ENCODE measurements at regions not wholly inside any gene's neighbourhood (a gene's known extent, or its start where the extent isn't known, plus 50 kb on each side); places are given as distances from the start of the nearest gene placed in this dataset.

DNA sequence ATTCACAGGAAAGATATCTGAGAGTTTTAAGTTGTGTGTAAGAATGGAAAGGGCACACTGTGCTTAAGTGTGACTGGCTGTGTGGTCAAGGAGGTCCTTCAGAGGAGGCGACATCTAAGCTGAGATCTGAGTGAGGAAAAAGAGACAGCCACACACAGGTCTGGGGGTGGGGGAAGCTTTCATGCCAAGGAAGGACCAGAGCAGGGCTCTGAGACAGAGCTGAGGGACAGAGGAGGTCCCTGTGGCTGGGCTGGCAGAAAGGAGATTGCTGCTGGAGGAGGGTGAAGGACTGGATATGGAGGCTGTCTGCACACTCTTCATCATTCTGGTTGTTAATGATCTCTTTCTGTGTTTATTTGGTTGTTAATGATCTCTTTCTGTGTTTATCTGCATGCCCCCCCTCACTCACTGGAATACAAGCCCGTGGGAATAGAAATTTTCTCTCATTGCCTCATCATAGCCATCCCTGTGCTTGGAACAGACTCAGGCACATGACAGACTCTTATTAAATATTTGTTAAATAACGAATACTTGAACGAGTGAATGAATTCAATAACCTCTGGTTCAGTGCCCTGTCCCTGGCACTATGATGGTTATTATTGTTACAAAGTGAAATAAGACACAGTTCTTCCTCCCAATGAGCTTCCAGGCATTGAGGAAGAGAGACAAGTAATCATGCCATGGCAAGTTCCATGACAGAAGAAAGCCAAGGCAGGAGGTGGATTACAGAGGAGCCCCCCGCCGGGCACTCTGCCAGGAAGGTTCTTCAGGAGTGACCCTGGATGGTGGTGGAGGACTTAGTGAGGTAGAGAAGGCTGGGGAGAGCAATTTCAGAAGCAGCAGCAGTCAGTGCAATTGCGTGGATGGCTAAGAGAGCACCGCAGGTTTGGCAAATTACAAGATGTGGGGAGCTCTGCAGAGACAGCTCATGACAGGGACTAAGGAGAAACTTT, 399.4 kb upstream of the HS6ST1 start:
- Histone ChIP-seq H3K4me3 (ENCODE audit: low read depth, low read length) (no peak overlapping the region), H3K9me3 (no peaks in the 10 kb centered on the region), H3K4me1 (no peaks in the 10 kb centered on the region), H3K36me3 (ENCODE audit: control insufficient read depth, insufficient read depth, low read length) (no peaks in the 10 kb centered on the region), H3K27me3 (replicated peaks; ENCODE audit: control insufficient read depth, insufficient read depth, low read length) (peaks cover 1% of the 10 kb centered on the region)
- POLR2A ChIA-PET: no interaction called here
- intact Hi-C loops (cut with micrococcal nuclease; ENCODE audit: unreplicated experiment): no loop called here
- Mint-ChIP-seq H3K27me3 (ENCODE audit: insufficient read depth, unreplicated experiment) (peaks cover 28% of the 10 kb centered on the region), H3K4me3 (ENCODE audit: unreplicated experiment) (no peak overlapping the region), H3K27ac (ENCODE audit: unreplicated experiment) (no peak overlapping the region), H3K9me3 (ENCODE audit: unreplicated experiment) (no peaks in the 10 kb centered on the region), H3K36me3 (ENCODE audit: insufficient read depth, unreplicated experiment) (no peaks in the 10 kb centered on the region), H3K4me1 (ENCODE audit: low read depth, unreplicated experiment) (no peaks in the 10 kb centered on the region)
- CTCF ChIA-PET: no interaction called here
- DNase-seq: no peak
- no TSS peak for BruUV-seq (replicated peaks)
- TF ChIP-seq, protein P1, sequence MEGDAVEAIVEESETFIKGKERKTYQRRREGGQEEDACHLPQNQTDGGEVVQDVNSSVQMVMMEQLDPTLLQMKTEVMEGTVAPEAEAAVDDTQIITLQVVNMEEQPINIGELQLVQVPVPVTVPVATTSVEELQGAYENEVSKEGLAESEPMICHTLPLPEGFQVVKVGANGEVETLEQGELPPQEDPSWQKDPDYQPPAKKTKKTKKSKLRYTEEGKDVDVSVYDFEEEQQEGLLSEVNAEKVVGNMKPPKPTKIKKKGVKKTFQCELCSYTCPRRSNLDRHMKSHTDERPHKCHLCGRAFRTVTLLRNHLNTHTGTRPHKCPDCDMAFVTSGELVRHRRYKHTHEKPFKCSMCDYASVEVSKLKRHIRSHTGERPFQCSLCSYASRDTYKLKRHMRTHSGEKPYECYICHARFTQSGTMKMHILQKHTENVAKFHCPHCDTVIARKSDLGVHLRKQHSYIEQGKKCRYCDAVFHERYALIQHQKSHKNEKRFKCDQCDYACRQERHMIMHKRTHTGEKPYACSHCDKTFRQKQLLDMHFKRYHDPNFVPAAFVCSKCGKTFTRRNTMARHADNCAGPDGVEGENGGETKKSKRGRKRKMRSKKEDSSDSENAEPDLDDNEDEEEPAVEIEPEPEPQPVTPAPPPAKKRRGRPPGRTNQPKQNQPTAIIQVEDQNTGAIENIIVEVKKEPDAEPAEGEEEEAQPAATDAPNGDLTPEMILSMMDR (IDR thresholded peaks at IDR 0.05; ENCODE audit: insufficient read depth in 1 of 2, low read depth in 1 of 2, low read length in 1 of 2, severe bottlenecking in 1 of 2, unreplicated experiment in 1 of 2): no peak

DNA sequence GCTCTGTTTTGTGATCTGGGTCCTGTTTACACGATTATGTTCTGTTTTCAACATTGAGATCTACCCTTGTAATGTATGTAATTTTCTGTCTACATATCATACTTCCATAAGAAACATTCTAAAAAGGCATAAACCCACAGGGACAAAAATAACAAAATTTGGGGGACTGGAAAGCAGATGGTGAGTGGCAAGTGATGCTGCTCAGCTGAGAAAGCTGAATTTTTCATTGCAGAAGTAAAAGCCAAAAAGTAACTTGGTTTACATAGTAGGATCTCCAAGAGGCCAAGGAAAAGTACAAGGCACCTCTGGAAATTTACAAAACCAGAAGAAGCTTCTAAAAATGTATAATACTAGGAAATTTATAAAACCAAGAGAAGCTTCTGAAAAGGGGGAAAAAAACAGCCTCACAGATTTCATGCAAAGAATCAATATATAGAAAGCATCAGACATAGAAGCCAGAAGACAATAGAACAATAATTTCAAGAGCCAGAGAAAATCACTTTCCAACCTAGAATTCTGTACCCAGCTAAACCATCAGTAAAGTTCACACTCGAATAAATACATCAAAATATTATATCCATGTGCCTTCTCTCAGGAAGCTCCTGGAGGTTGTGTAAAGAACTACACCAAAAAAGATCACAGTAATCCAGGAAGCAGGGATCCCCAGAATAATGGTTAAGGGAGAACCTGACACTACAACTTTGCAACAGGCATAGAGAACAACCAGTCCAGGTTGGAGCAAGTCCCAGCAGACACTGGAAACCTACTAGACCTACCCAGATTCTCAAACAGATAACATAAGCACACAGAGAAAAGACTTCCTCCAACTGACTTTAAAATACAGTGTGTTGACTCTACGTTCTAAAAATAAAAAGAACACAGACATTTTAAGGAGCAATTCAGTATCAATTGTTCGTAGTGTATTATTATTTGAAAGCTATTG, 401.7 kb upstream of the HS6ST1 start:
- TF ChIP-seq, protein P1 (IDR thresholded peaks at IDR 0.05; ENCODE audit: insufficient read depth in 1 of 2, low read depth in 1 of 2, low read length in 1 of 2, severe bottlenecking in 1 of 2, unreplicated experiment in 1 of 2): peak in 1 of 2 experiments; percentile 17
- no peak overlapping the region for H3K27ac Mint-ChIP-seq (ENCODE audit: unreplicated experiment)
- peaks cover 17% of the 10 kb centered on the region for H3K27me3 Mint-ChIP-seq (ENCODE audit: insufficient read depth, unreplicated experiment)
- Histone ChIP-seq H3K9me3 (no peaks in the 10 kb centered on the region), H3K27me3 (replicated peaks; ENCODE audit: control insufficient read depth, insufficient read depth, low read length) (peaks cover 1% of the 10 kb centered on the region; the same call in 1 of the 2 replicates), H3K4me1 (no peaks in the 10 kb centered on the region), H3K36me3 (ENCODE audit: control insufficient read depth, insufficient read depth, low read length) (no peaks in the 10 kb centered on the region), H3K4me3 (ENCODE audit: low read depth, low read length) (no peak overlapping the region)
- H3K4me3 Mint-ChIP-seq (ENCODE audit: unreplicated experiment): no peak overlapping the region
- POLR2A ChIA-PET: no interaction called here
- H3K36me3 Mint-ChIP-seq (ENCODE audit: insufficient read depth, unreplicated experiment): no peaks in the 10 kb centered on the region
- H3K9me3 Mint-ChIP-seq (ENCODE audit: unreplicated experiment): no peaks in the 10 kb centered on the region
- intact Hi-C loops (cut with micrococcal nuclease; ENCODE audit: unreplicated experiment): no loop called here
- no peak for DNase-seq
- no TSS peak for BruUV-seq (replicated peaks)
- no peaks in the 10 kb centered on the region for H3K4me1 Mint-ChIP-seq (ENCODE audit: low read depth, unreplicated experiment)
- CTCF ChIA-PET: interaction anchor here (0.5 kb wide), 1 partner anchor 67 kb away, joined by 3 read pairs; no protein-coding TSS in a partner anchor

DNA sequence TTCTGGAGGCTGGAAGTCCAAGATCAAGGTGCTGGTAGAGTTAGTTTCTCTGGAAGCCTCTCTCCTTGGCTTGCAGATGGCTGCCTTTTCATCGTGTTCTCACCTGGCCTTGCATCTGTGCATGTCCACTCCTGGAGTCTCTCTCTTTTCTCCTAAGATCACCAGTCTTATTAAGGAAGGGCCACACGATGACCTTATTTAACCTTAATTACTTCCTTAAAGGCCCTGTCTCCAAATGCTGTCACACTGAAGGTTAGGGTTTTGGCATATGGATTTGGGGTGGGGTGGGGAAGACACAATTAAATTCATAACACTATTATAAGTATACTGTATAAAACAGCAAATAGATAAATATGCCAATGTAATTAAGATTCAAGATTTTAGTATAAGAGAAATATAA, 402.4 kb upstream of the HS6ST1 start:
- Histone ChIP-seq H3K36me3 (ENCODE audit: control insufficient read depth, insufficient read depth, low read length) (no peaks in the 10 kb centered on the region), H3K4me1 (no peaks in the 10 kb centered on the region), H3K9me3 (no peaks in the 10 kb centered on the region), H3K27me3 (replicated peaks; ENCODE audit: control insufficient read depth, insufficient read depth, low read length) (no peaks in the 10 kb centered on the region), H3K4me3 (ENCODE audit: low read depth, low read length) (no peak overlapping the region)
- ChIA-PET POLR2A (no interaction called here), CTCF (interaction anchor here (0.5 kb wide), 1 partner anchor 68 kb away, joined by 3 read pairs; no protein-coding TSS in a partner anchor)
- Mint-ChIP-seq H3K4me3 (ENCODE audit: unreplicated experiment) (no peak overlapping the region), H3K4me1 (ENCODE audit: low read depth, unreplicated experiment) (no peaks in the 10 kb centered on the region), H3K27ac (ENCODE audit: unreplicated experiment) (no peak overlapping the region), H3K9me3 (ENCODE audit: unreplicated experiment) (no peaks in the 10 kb centered on the region), H3K36me3 (ENCODE audit: insufficient read depth, unreplicated experiment) (no peaks in the 10 kb centered on the region), H3K27me3 (ENCODE audit: insufficient read depth, unreplicated experiment) (peaks cover 17% of the 10 kb centered on the region)
- TF ChIP-seq, protein P1 (IDR thresholded peaks at IDR 0.05; ENCODE audit: insufficient read depth in 1 of 2, low read depth in 1 of 2, low read length in 1 of 2, severe bottlenecking in 1 of 2, unreplicated experiment in 1 of 2): no peak
- intact Hi-C loops (cut with micrococcal nuclease; ENCODE audit: unreplicated experiment): no loop called here
- no peak for DNase-seq
- no TSS peak for BruUV-seq (replicated peaks)

All from Caco-2 (cell line).